Osteocyte (in vitro differentiated cells): ENCODE measurements at regions not wholly inside any gene's neighbourhood (a gene's known extent, or its start where the extent isn't known, plus 50 kb on each side); places are given as distances from the start of the nearest gene placed in this dataset.
A peak's percentile ranks its signal among the peaks of the same experiment; 100 is the strongest.

Source experiments
- DNase-seq: peaks from one replicate; pipeline ENCODE4 v3.0.0; 2021; ENCODE audit warnings: mixed read lengths; ENCODE audit not compliant: unreplicated experiment; ENCODE audit errors: extremely low spot score
- H3K27ac Mint-ChIP-seq: one replicate; pipeline ENCODE4 v1.8.0; 2021; ENCODE audit warnings: mild to moderate bottlenecking, mixed read lengths; ENCODE audit not compliant: unreplicated experiment
- H3K27me3 Mint-ChIP-seq: one replicate; pipeline ENCODE4 v1.8.0; 2021; ENCODE audit warnings: mixed read lengths; ENCODE audit not compliant: unreplicated experiment
- H3K36me3 Mint-ChIP-seq: one replicate; pipeline ENCODE4 v1.8.0; 2021; ENCODE audit warnings: mixed read lengths; ENCODE audit not compliant: unreplicated experiment
- H3K4me1 Mint-ChIP-seq: one replicate; pipeline ENCODE4 v1.8.0; 2021; ENCODE audit warnings: mixed read lengths; ENCODE audit not compliant: unreplicated experiment
- H3K4me3 Mint-ChIP-seq: one replicate; pipeline ENCODE4 v1.8.0; 2021; ENCODE audit warnings: mild to moderate bottlenecking, moderate library complexity, mixed read lengths; ENCODE audit not compliant: unreplicated experiment
- H3K9me3 Mint-ChIP-seq: one replicate; pipeline ENCODE4 v1.8.0; 2021; ENCODE audit warnings: mixed read lengths; ENCODE audit not compliant: unreplicated experiment
- CTCF ChIP-seq: fragments of 200-600 bp; sonication (generic); IDR thresholded peaks from 2 replicates; pipeline ENCODE4 v1.5.0; 2021; ENCODE audit warnings: antibody characterized with exemption, mild to moderate bottlenecking, moderate library complexity

- H3K27ac Mint-ChIP-seq, result no peak overlapping the region
- peaks cover 3% of the 10 kb centered on the region for H3K4me1 Mint-ChIP-seq
- no peak overlapping the region for H3K4me3 Mint-ChIP-seq
- H3K9me3 Mint-ChIP-seq, result peaks cover 9% of the 10 kb centered on the region
- TF ChIP-seq CTCF, result no peak
- H3K27me3 Mint-ChIP-seq, result no peaks in the 10 kb centered on the region
- DNase-seq, result no peak
- no peaks in the 10 kb centered on the region for H3K36me3 Mint-ChIP-seq
Observed at GRCh38 chr21:21851657-21852056, 853.4 kb downstream of the NCAM2 start.

- H3K27me3 Mint-ChIP-seq, result no peaks in the 10 kb centered on the region
Observed at GRCh38 chr21:21858502-21859334, 860.5 kb downstream of the NCAM2 start.

GRCh38 chr21:21860888-21861287, 862.7 kb downstream of the NCAM2 start:
- DNase-seq, result no peak
- Mint-ChIP-seq H3K27me3 (no peaks in the 10 kb centered on the region), H3K36me3 (no peaks in the 10 kb centered on the region), H3K27ac (peak overlapping the region; percentile 1), H3K4me1 (peaks cover 10% of the 10 kb centered on the region), H3K9me3 (peaks cover under 1% of the 10 kb centered on the region), H3K4me3 (no peak overlapping the region)
- TF ChIP-seq CTCF, result no peak

More at GRCh38 chr21:21858502-21859334, 860.5 kb downstream of the NCAM2 start:
- Mint-ChIP-seq H3K9me3 (peaks cover 9% of the 10 kb centered on the region), H3K36me3 (no peaks in the 10 kb centered on the region), H3K4me1 (peaks cover 7% of the 10 kb centered on the region), H3K27ac (no peak overlapping the region), H3K4me3 (no peak overlapping the region)
- TF ChIP-seq CTCF, result no peak
- no peak for DNase-seq

DNA sequence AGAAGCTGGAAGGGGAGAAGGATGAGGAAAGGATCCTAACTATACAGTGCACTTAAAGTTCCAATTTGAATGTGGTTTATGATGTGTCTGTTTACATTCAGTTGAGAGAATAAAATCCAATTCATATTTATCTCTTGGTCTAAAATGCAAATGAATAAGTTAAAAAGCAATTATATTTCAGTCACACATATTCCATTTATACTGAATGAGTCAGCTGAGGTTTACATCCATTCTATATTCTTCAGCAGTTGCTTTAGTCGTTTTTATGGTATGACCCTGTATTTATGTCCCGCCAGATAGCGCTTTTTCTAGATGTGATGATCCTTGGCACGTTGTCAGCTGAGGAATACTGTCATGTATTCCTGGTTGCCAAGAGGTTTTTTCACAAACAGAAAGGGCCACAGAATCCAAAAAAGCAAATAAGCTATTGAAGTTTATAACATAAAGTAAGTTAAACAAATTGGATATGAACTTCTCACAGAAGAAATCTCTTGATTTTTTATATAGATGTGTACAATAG, 866.2 kb downstream of the NCAM2 start:
- peak overlapping the region; percentile 9 for H3K27ac Mint-ChIP-seq
- DNase-seq, result no peak
- H3K9me3 Mint-ChIP-seq, result no peaks in the 10 kb centered on the region
- no peaks in the 10 kb centered on the region for H3K27me3 Mint-ChIP-seq
- no peaks in the 10 kb centered on the region for H3K36me3 Mint-ChIP-seq
- peaks cover 10% of the 10 kb centered on the region for H3K4me1 Mint-ChIP-seq
- H3K4me3 Mint-ChIP-seq, result no peak overlapping the region
- no peak for TF ChIP-seq CTCF

- no peaks in the 10 kb centered on the region for H3K36me3 Mint-ChIP-seq
- H3K4me1 Mint-ChIP-seq, result peaks cover 6% of the 10 kb centered on the region
- H3K27ac Mint-ChIP-seq, result no peak overlapping the region
- no peak overlapping the region for H3K4me3 Mint-ChIP-seq
- no peak for TF ChIP-seq CTCF
- no peaks in the 10 kb centered on the region for H3K27me3 Mint-ChIP-seq
- H3K9me3 Mint-ChIP-seq, result peaks cover 22% of the 10 kb centered on the region
- DNase-seq, result no peak
Observed at GRCh38 chr21:21897275-21897883, 899.2 kb downstream of the NCAM2 start.
